CD4-positive, alpha-beta T cell (primary cell): ENCODE measurements at regions not wholly inside any gene's neighbourhood (a gene's known extent, or its start where the extent isn't known, plus 50 kb on each side); places are given as distances from the start of the nearest gene placed in this dataset.

Experiments used
- ATAC-seq: fragments of 200-7000 bp; cut with Tn5 transposase; one replicate; pipeline ENCODE4 v1.10.0; 2022; ENCODE audit warnings: mild to moderate bottlenecking; ENCODE audit not compliant: poor library complexity
- CTCF ChIA-PET: fragments of 350-600 bp; sonication (Branson Sonifier 250); formaldehyde crosslinking; loops from one replicate; lab custom pipeline; 2021; ENCODE audit warnings: antibody characterized with exemption, inconsistent platforms; lab: Charles Lee
- POLR2A ChIA-PET: fragments of 350-600 bp; sonication (Branson Sonifier 250); formaldehyde crosslinking; loops from one replicate; lab custom pipeline; 2021; ENCODE audit warnings: antibody characterized with exemption, inconsistent platforms; lab: Charles Lee
- DNase-seq, 14 experiments: peaks; one replicate each; pipeline ENCODE4 v3.0.0-alpha.2; 2013 to 2020; ENCODE audit warnings: mixed read lengths in 2 of 14
- H3K27ac ChIP-seq, 2 donors: one replicate each; pipeline versions ENCODE4 v1.5.1 to v1.7.0; 2013; ENCODE audit warnings: low read length in 2 of 2, low read depth in 1 of 2, mild to moderate bottlenecking in 1 of 2
- H3K27me3 ChIP-seq, 2 experiments: 1 replicate in 1 of 2; 2 replicates in 1 of 2; pipeline versions ENCODE4 v1.6.1 to v1.7.0; 2013; ENCODE audit warnings: low read length in 2 of 2, control low read depth in 1 of 2, mild to moderate bottlenecking in 1 of 2, moderate library complexity in 1 of 2; ENCODE audit not compliant: insufficient read depth in 2 of 2, control insufficient read depth in 1 of 2
- H3K36me3 ChIP-seq: one replicate; pipeline ENCODE4 v1.6.1; 2013; ENCODE audit warnings: low read length, control low read depth; ENCODE audit not compliant: insufficient read depth
- H3K4me1 ChIP-seq: one replicate; pipeline ENCODE4 v1.6.1; 2013; ENCODE audit warnings: low read length, control low read depth; ENCODE audit not compliant: insufficient read depth
- H3K4me3 ChIP-seq: one replicate; pipeline ENCODE4 v1.5.1; 2013; ENCODE audit warnings: mild to moderate bottlenecking, low read length, moderate library complexity
- H3K9me3 ChIP-seq, 2 experiments: 1 replicate in 1 of 2; 2 replicates in 1 of 2; pipeline versions ENCODE4 v1.6.1 to v1.7.0; 2013; ENCODE audit warnings: low read length in 2 of 2, mild to moderate bottlenecking in 2 of 2, control low read depth in 1 of 2, moderate library complexity in 1 of 2; ENCODE audit not compliant: control insufficient read depth in 1 of 2, insufficient read depth in 1 of 2
- H3K27ac Mint-ChIP-seq: one replicate; pipeline ENCODE4 v1.8.0; 2020; ENCODE audit warnings: mixed read lengths
- H3K27me3 Mint-ChIP-seq: one replicate; pipeline ENCODE4 v1.8.0; 2021; ENCODE audit warnings: mixed read lengths
- H3K36me3 Mint-ChIP-seq: one replicate; pipeline ENCODE4 v1.8.0; 2021; ENCODE audit warnings: low read depth, mixed read lengths
- H3K4me1 Mint-ChIP-seq: one replicate; pipeline ENCODE4 v1.8.0; 2021; ENCODE audit warnings: low read depth, mixed read lengths
- H3K4me3 Mint-ChIP-seq: one replicate; pipeline ENCODE4 v1.8.0; 2020; ENCODE audit warnings: mild to moderate bottlenecking, mixed read lengths
- H3K9me3 Mint-ChIP-seq: one replicate; pipeline ENCODE4 v1.8.0; 2020; ENCODE audit warnings: mixed read lengths
- intact Hi-C, 2 experiments: fragments of 100-400 bp; cut with DNase I in 1 of 2; cut with micrococcal nuclease in 1 of 2; formaldehyde crosslinking; loops; one replicate each; pipeline versions ENCODE4 v1.15.1 to v1.9.0; 2023 to 2025; cut with DNase I, micrococcal nuclease
- TF ChIP-seq, protein P1 (sequence below): fragments of 200-600 bp; IDR thresholded peaks from one replicate; pipeline ENCODE4 v1.8.0; 2022; ENCODE audit warnings: antibody characterized with exemption, mild to moderate bottlenecking

- intact Hi-C loops = loop anchor here (5.0 kb wide), 2 partner anchors 650 to 655 kb away; no protein-coding TSS in a partner anchor
- H3K4me1 ChIP-seq = no peaks in the 10 kb centered on the region
- no peaks in the 10 kb centered on the region for H3K36me3 ChIP-seq
- ChIA-PET CTCF (interaction anchor here (0.8 kb wide), 1 partner anchor 284 kb away, joined by 4 read pairs; no protein-coding TSS in a partner anchor), POLR2A (no interaction called here)
- no peaks in the 10 kb centered on the region for H3K9me3 ChIP-seq
- H3K27ac ChIP-seq = no peak overlapping the region
- no peaks in the 10 kb centered on the region for H3K27me3 Mint-ChIP-seq
- no peak overlapping the region for H3K4me3 ChIP-seq
- no peaks in the 10 kb centered on the region for H3K9me3 Mint-ChIP-seq
- no peaks in the 10 kb centered on the region for H3K4me1 Mint-ChIP-seq
- no peaks in the 10 kb centered on the region for H3K36me3 Mint-ChIP-seq
- TF ChIP-seq, protein P1, sequence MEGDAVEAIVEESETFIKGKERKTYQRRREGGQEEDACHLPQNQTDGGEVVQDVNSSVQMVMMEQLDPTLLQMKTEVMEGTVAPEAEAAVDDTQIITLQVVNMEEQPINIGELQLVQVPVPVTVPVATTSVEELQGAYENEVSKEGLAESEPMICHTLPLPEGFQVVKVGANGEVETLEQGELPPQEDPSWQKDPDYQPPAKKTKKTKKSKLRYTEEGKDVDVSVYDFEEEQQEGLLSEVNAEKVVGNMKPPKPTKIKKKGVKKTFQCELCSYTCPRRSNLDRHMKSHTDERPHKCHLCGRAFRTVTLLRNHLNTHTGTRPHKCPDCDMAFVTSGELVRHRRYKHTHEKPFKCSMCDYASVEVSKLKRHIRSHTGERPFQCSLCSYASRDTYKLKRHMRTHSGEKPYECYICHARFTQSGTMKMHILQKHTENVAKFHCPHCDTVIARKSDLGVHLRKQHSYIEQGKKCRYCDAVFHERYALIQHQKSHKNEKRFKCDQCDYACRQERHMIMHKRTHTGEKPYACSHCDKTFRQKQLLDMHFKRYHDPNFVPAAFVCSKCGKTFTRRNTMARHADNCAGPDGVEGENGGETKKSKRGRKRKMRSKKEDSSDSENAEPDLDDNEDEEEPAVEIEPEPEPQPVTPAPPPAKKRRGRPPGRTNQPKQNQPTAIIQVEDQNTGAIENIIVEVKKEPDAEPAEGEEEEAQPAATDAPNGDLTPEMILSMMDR = no peak
- no peak for DNase-seq
- H3K27ac Mint-ChIP-seq = no peak overlapping the region
- H3K27me3 ChIP-seq = no peaks in the 10 kb centered on the region
- no peak for ATAC-seq
- no peak overlapping the region for H3K4me3 Mint-ChIP-seq
These were observed 140.5 kb upstream of the ANKH start for GRCh38 chr5:15012061-15012460.

- Histone ChIP-seq H3K9me3 (no peaks in the 10 kb centered on the region), H3K36me3 (no peaks in the 10 kb centered on the region), H3K27me3 (no peaks in the 10 kb centered on the region), H3K27ac (no peak overlapping the region), H3K4me3 (no peak overlapping the region), H3K4me1 (no peaks in the 10 kb centered on the region)
- intact Hi-C loops = loop anchor here (5.0 kb wide), 2 partner anchors 649 to 654 kb away; no protein-coding TSS in a partner anchor
- Mint-ChIP-seq H3K4me1 (no peaks in the 10 kb centered on the region), H3K27ac (no peak overlapping the region), H3K4me3 (no peak overlapping the region), H3K9me3 (no peaks in the 10 kb centered on the region), H3K27me3 (no peaks in the 10 kb centered on the region), H3K36me3 (no peaks in the 10 kb centered on the region)
- ChIA-PET POLR2A (no interaction called here), CTCF (no interaction called here)
- TF ChIP-seq, protein P1 = no peak
- no peak for ATAC-seq
- DNase-seq = no peak
These were observed 139.4 kb upstream of the ANKH start for GRCh38 chr5:15010936-15011335.

DNA sequence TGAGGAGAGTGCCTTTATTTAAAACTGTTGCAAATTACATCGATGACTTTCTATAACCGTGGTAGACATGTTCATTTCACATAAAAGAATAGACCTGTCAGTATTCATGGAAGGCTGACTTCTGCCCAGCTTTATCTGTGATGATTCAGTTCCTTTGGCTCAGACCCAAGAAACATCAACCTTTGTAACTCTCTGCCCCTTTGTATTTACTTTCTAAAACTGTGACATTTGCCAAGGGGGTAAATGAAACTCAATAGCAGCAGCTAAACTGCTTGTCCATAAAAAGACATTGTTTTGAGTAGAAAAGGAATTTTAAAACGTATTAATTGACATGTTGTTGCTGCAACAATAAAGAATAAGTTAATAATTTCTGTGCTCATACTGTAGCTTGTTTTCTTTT, 137.8 kb upstream of the ANKH start:
- intact Hi-C loops = no loop called here
- H3K36me3 ChIP-seq = no peaks in the 10 kb centered on the region
- no peak overlapping the region for H3K4me3 Mint-ChIP-seq

More for the DNA sequence above, 137.8 kb upstream of the ANKH start:
- Histone ChIP-seq H3K4me3 (no peak overlapping the region), H3K4me1 (no peaks in the 10 kb centered on the region), H3K27ac (no peak overlapping the region), H3K9me3 (no peaks in the 10 kb centered on the region), H3K27me3 (no peaks in the 10 kb centered on the region)
- TF ChIP-seq, protein P1 = no peak
- no peaks in the 10 kb centered on the region for H3K9me3 Mint-ChIP-seq
- H3K36me3 Mint-ChIP-seq = no peaks in the 10 kb centered on the region
- H3K27me3 Mint-ChIP-seq = no peaks in the 10 kb centered on the region
- ATAC-seq = no peak
- no peak overlapping the region for H3K27ac Mint-ChIP-seq
- DNase-seq = no peak
- CTCF ChIA-PET = no interaction called here
- POLR2A ChIA-PET = no interaction called here
- no peaks in the 10 kb centered on the region for H3K4me1 Mint-ChIP-seq
